ENCODE measurements at regions not wholly inside any gene's neighbourhood (a gene's known extent, or its start where the extent isn't known, plus 50 kb on each side); places are given as distances from the start of the nearest gene placed in this dataset.

DNA sequence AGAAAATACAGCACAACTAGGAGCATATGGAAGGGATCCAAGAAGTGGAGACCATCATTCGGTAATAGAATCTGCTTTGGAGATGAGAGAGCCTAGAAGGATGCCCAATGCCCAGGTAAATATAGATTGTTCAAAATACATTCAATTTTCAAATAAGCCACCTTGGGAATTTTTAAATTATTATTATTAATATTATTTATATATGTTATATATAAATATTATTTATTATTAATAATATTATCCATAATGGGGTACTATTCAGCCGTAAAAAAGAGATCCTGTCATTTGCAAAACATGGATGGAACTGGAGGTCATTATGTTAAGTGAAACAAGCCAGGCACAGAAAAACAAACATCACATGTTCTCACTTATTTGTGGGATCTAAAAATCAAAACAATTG lies 127.8 kb upstream of the NDUFV2 start:
- no peaks in the 10 kb centered on the region for H3K4me1 Mint-ChIP-seq (ENCODE audit: low read depth)
- peaks cover 2% of the 10 kb centered on the region for H3K9me3 Mint-ChIP-seq
- DNase-seq (no peak), ATAC-seq (no peak)
- POLR2A ChIA-PET = no interaction called here
- TF ChIP-seq, protein P1, sequence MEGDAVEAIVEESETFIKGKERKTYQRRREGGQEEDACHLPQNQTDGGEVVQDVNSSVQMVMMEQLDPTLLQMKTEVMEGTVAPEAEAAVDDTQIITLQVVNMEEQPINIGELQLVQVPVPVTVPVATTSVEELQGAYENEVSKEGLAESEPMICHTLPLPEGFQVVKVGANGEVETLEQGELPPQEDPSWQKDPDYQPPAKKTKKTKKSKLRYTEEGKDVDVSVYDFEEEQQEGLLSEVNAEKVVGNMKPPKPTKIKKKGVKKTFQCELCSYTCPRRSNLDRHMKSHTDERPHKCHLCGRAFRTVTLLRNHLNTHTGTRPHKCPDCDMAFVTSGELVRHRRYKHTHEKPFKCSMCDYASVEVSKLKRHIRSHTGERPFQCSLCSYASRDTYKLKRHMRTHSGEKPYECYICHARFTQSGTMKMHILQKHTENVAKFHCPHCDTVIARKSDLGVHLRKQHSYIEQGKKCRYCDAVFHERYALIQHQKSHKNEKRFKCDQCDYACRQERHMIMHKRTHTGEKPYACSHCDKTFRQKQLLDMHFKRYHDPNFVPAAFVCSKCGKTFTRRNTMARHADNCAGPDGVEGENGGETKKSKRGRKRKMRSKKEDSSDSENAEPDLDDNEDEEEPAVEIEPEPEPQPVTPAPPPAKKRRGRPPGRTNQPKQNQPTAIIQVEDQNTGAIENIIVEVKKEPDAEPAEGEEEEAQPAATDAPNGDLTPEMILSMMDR (IDR thresholded peaks at IDR 0.05) = no peak
- H3K27me3 Mint-ChIP-seq = peaks cover 5% of the 10 kb centered on the region
- no peaks in the 10 kb centered on the region for H3K36me3 Mint-ChIP-seq (ENCODE audit: low read depth)
- intact Hi-C loops (cut with micrococcal nuclease) = loop anchor here (10.0 kb wide), 1 partner anchor 60 kb away; no protein-coding TSS in a partner anchor
- no peak overlapping the region for H3K27ac Mint-ChIP-seq
- no peak overlapping the region for H3K4me3 Mint-ChIP-seq
- CTCF ChIA-PET = no interaction called here

DNA sequence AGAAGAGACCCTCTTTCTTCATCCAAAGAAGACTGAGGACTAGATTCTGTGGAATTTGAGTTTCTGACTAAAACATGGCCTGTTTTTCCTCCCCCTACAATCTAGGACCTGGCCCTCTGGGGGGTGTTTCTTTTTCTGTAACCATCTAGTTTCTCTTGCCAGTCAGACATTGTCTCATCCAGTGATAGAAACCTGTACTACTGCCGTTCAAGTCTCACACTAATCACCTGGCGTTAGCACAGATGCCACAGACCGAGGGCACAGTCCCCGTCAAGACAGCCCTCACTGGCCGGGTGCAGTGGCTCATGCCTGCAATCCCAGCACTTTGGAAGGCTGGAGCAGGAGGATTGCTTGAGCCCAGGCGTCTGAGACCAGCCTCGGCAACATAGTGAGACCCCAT lies 126.9 kb upstream of the NDUFV2 start:
- TF ChIP-seq, protein P1 (IDR thresholded peaks at IDR 0.05) = no peak
- Mint-ChIP-seq H3K27me3 (peaks cover 5% of the 10 kb centered on the region), H3K36me3 (ENCODE audit: low read depth) (no peaks in the 10 kb centered on the region), H3K4me3 (no peak overlapping the region), H3K27ac (no peak overlapping the region), H3K4me1 (ENCODE audit: low read depth) (no peaks in the 10 kb centered on the region), H3K9me3 (peaks cover 2% of the 10 kb centered on the region)
- POLR2A ChIA-PET = no interaction called here
- no peak for DNase-seq
- no peak for ATAC-seq
- CTCF ChIA-PET = no interaction called here
- intact Hi-C loops (cut with micrococcal nuclease) = loop anchor here (10.0 kb wide), 1 partner anchor 61 kb away; no protein-coding TSS in a partner anchor

DNA sequence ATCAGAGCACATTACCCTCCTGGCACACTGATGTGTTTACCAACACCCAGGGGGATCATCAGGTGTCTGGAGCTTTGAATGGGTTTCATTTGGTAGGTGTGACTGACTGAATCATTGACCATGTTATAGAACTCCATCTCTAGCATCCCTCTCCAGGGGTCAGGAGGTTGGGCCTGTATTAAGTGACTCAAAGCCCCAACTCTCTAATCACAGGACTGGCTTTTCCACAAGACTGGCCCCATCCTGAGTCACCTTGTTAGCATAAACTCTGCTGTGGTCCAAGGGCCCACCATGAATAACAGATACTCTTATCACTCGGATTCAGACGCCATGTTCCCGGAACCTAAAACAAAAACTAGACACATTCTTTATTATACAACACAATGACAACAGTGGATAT lies 125.9 kb upstream of the NDUFV2 start:
- peaks cover 5% of the 10 kb centered on the region for H3K27me3 Mint-ChIP-seq
- CTCF ChIA-PET = interaction anchor here (2.0 kb wide), 1 partner anchor 11 kb away, joined by 7 read pairs; no protein-coding TSS in a partner anchor
- DNase-seq = no peak
- no peak for ATAC-seq
- no peak overlapping the region for H3K27ac Mint-ChIP-seq
- H3K9me3 Mint-ChIP-seq = peaks cover 2% of the 10 kb centered on the region
- H3K4me3 Mint-ChIP-seq = no peak overlapping the region
- intact Hi-C loops (cut with micrococcal nuclease) = loop anchor here (10.0 kb wide), 1 partner anchor 62 kb away; no protein-coding TSS in a partner anchor
- POLR2A ChIA-PET = no interaction called here
- H3K36me3 Mint-ChIP-seq (ENCODE audit: low read depth) = no peaks in the 10 kb centered on the region
- TF ChIP-seq, protein P1 (IDR thresholded peaks at IDR 0.05) = no peak
- H3K4me1 Mint-ChIP-seq (ENCODE audit: low read depth) = no peaks in the 10 kb centered on the region

GRCh38 chr18:8977166-8977565 lies 125.3 kb upstream of the NDUFV2 start:
- intact Hi-C loops (cut with micrococcal nuclease) = loop anchor here (10.0 kb wide), 1 partner anchor 62 kb away; no protein-coding TSS in a partner anchor
- CTCF ChIA-PET = interaction anchor here (2.0 kb wide), 1 partner anchor 11 kb away, joined by 7 read pairs; no protein-coding TSS in a partner anchor

GRCh38 chr18:8977701-8978100 lies 124.8 kb upstream of the NDUFV2 start:
- TF ChIP-seq, protein P1 (IDR thresholded peaks at IDR 0.05) = no peak
- intact Hi-C loops (cut with micrococcal nuclease) = loop anchor here (10.0 kb wide), 1 partner anchor 63 kb away; no protein-coding TSS in a partner anchor
- DNase-seq (no peak), ATAC-seq (no peak)
- POLR2A ChIA-PET = no interaction called here
- Mint-ChIP-seq H3K4me3 (no peak overlapping the region), H3K4me1 (ENCODE audit: low read depth) (no peaks in the 10 kb centered on the region), H3K27ac (no peak overlapping the region), H3K9me3 (peaks cover 2% of the 10 kb centered on the region), H3K36me3 (ENCODE audit: low read depth) (no peaks in the 10 kb centered on the region), H3K27me3 (peaks cover 5% of the 10 kb centered on the region)
- CTCF ChIA-PET = interaction anchor here (0.9 to 2.0 kb wide), 2 partner anchors 10 to 18 kb away, joined by 4 to 7 read pairs; no protein-coding TSS in a partner anchor

More at GRCh38 chr18:8977166-8977565, 125.3 kb upstream of the NDUFV2 start:
- no peak for ATAC-seq
- Mint-ChIP-seq H3K4me1 (ENCODE audit: low read depth) (no peaks in the 10 kb centered on the region), H3K36me3 (ENCODE audit: low read depth) (no peaks in the 10 kb centered on the region), H3K27ac (no peak overlapping the region), H3K9me3 (peaks cover 2% of the 10 kb centered on the region), H3K4me3 (no peak overlapping the region), H3K27me3 (peaks cover 5% of the 10 kb centered on the region)
- DNase-seq = no peak
- TF ChIP-seq, protein P1 (IDR thresholded peaks at IDR 0.05) = no peak
- POLR2A ChIA-PET = no interaction called here
